MM.1S (cell line): ENCODE measurements at regions not wholly inside any gene's neighbourhood (a gene's known extent, or its start where the extent isn't known, plus 50 kb on each side); places are given as distances from the start of the nearest gene placed in this dataset.

Experiments
- EZH2phosphoT487 ChIP-seq: fragments of 300-600 bp; sonication (generic); IDR thresholded peaks from 2 replicates; pipeline ENCODE4 v1.6.1; 2018; ENCODE audit warnings: antibody characterized with exemption, low read length
- TF ChIP-seq, protein P1 (sequence below): fragments of 300-600 bp; sonication (generic); IDR thresholded peaks from 2 replicates; pipeline ENCODE4 v1.5.1; 2016; ENCODE audit warnings: antibody characterized with exemption, low read length, mixed read lengths

DNA sequence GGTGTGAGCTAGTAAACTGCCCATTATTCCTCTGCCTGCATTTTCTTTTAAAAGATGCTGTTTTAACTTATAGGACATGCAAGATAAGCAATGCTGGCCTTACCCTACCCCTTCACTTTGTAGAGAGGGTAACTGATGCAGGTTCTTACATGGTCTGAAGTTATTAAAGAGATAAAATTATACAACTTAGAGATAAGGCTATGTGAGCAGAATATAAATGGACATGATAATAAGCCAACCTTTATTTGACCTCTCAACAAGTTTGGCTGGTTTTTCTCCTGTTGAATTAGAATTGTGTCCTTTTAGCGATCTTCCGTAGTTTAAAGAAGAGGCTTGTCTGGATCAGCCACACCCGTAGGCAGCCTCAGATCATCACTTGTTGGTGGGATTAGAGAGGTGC lies 377.0 kb downstream of the BTBD3 start:
- TF ChIP-seq, protein P1, sequence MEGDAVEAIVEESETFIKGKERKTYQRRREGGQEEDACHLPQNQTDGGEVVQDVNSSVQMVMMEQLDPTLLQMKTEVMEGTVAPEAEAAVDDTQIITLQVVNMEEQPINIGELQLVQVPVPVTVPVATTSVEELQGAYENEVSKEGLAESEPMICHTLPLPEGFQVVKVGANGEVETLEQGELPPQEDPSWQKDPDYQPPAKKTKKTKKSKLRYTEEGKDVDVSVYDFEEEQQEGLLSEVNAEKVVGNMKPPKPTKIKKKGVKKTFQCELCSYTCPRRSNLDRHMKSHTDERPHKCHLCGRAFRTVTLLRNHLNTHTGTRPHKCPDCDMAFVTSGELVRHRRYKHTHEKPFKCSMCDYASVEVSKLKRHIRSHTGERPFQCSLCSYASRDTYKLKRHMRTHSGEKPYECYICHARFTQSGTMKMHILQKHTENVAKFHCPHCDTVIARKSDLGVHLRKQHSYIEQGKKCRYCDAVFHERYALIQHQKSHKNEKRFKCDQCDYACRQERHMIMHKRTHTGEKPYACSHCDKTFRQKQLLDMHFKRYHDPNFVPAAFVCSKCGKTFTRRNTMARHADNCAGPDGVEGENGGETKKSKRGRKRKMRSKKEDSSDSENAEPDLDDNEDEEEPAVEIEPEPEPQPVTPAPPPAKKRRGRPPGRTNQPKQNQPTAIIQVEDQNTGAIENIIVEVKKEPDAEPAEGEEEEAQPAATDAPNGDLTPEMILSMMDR: no peak
- no peak for TF ChIP-seq EZH2phosphoT487
